A673 (cell line): ENCODE measurements at regions not wholly inside any gene's neighbourhood (a gene's known extent, or its start where the extent isn't known, plus 50 kb on each side); places are given as distances from the start of the nearest gene placed in this dataset.

ENCODE experiments used
- EZH2 ChIP-seq: fragments of 200-600 bp; sonication (generic); IDR thresholded peaks from 2 replicates; pipeline ENCODE4 v1.6.1; 2017; ENCODE audit warnings: borderline replicate concordance, low read depth, mild to moderate bottlenecking, mixed read lengths, antibody characterized with exemption, low read length; ENCODE audit not compliant: poor library complexity, severe bottlenecking
- TF ChIP-seq, protein P1 (sequence below): fragments of 300-800, 200-600 bp; sonication (generic); conservative IDR thresholded peaks from 2 replicates; pipeline ENCODE4 v1.5.1; 2017; ENCODE audit warnings: low read depth, mild to moderate bottlenecking, antibody characterized with exemption, low read length, moderate library complexity, mixed read lengths

DNA sequence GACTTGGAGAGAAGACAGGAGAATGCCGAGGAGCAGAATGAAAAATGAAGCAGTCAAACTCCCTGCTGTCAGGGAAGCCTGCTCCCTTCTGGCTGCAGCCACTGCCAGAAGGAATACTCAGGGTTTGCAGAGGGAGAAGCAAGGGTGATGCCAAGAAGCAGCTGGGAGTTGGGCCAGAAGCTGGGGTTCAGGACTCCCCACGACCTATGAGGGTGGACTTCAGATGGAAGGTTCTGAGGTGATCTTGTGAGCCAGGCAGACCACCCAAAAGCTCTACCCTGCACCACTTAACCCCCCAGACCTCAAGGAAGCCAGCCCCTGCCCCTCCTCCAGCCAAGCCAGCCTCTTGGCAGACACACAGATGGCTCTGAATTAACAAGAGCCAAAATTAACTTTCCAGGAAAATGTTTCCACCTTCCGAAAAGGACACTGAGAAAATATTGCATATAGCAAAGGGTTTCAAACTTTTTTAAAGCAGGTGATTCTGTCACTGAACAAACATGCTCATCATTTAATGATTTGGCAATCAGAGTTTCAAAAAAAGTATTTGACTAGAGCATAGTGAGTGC is 126.0 kb upstream of the ERCC4 start:
- TF ChIP-seq, protein P1, sequence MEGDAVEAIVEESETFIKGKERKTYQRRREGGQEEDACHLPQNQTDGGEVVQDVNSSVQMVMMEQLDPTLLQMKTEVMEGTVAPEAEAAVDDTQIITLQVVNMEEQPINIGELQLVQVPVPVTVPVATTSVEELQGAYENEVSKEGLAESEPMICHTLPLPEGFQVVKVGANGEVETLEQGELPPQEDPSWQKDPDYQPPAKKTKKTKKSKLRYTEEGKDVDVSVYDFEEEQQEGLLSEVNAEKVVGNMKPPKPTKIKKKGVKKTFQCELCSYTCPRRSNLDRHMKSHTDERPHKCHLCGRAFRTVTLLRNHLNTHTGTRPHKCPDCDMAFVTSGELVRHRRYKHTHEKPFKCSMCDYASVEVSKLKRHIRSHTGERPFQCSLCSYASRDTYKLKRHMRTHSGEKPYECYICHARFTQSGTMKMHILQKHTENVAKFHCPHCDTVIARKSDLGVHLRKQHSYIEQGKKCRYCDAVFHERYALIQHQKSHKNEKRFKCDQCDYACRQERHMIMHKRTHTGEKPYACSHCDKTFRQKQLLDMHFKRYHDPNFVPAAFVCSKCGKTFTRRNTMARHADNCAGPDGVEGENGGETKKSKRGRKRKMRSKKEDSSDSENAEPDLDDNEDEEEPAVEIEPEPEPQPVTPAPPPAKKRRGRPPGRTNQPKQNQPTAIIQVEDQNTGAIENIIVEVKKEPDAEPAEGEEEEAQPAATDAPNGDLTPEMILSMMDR = no peak
- no peak for TF ChIP-seq EZH2
